Bronchial epithelial cell (primary cell): ENCODE measurements at regions not wholly inside any gene's neighbourhood (a gene's known extent, or its start where the extent isn't known, plus 50 kb on each side); places are given as distances from the start of the nearest gene placed in this dataset.

Experiments
- DNase-seq: peaks from one replicate; pipeline ENCODE4 v3.0.0-alpha.2; 2010; ENCODE audit warnings: low read depth
- FAIRE-seq: peaks from 2 replicates; lab custom pipeline; 2011; peaks lifted over from hg19 to GRCh38; lab: Jason Lieb, UNC
- H3K27me3 ChIP-seq: 2 replicates; pipeline ENCODE4 v1.5.1; 2011; ENCODE audit warnings: low read length; ENCODE audit not compliant: control insufficient read depth, insufficient read depth
- H3K36me3 ChIP-seq: 2 replicates; pipeline ENCODE4 v1.5.1; 2011; ENCODE audit warnings: low read length; ENCODE audit not compliant: control insufficient read depth, insufficient read depth
- H3K4me3 ChIP-seq: 2 replicates; pipeline ENCODE4 v1.5.1; 2011; ENCODE audit warnings: mild to moderate bottlenecking, low read depth, low read length, control low read depth
- CTCF ChIP-seq: IDR thresholded peaks from 2 replicates; pipeline ENCODE4 v1.5.1; 2011; ENCODE audit warnings: mild to moderate bottlenecking, moderate library complexity, low read length, control low read depth, inconsistent platforms; ENCODE audit not compliant: insufficient read depth, severe bottlenecking

GRCh38 chr12:118526255-118527095 is 150.1 kb downstream of the SUDS3 start:
- no peaks in the 10 kb centered on the region for H3K36me3 ChIP-seq
- no peaks in the 10 kb centered on the region for H3K27me3 ChIP-seq
- DNase-seq = no peak
- FAIRE-seq = peak; percentile 58
- TF ChIP-seq CTCF = no peak
- H3K4me3 ChIP-seq = no peak overlapping the region

- TF ChIP-seq CTCF = no peak
- Histone ChIP-seq H3K36me3 (no peaks in the 10 kb centered on the region), H3K4me3 (no peak overlapping the region), H3K27me3 (no peaks in the 10 kb centered on the region)
- no peak for FAIRE-seq
- no peak for DNase-seq
These were observed 151.0 kb downstream of the SUDS3 start for GRCh38 chr12:118527310-118527709.

GRCh38 chr12:118528625-118529024 is 152.3 kb downstream of the SUDS3 start:
- Histone ChIP-seq H3K4me3 (no peak overlapping the region), H3K36me3 (no peaks in the 10 kb centered on the region), H3K27me3 (no peaks in the 10 kb centered on the region)
- DNase-seq (no peak), FAIRE-seq (no peak)
- TF ChIP-seq CTCF = no peak

- FAIRE-seq (no peak), DNase-seq (no peak)
- H3K27me3 ChIP-seq = no peaks in the 10 kb centered on the region
- no peak overlapping the region for H3K4me3 ChIP-seq
- TF ChIP-seq CTCF = no peak
- no peaks in the 10 kb centered on the region for H3K36me3 ChIP-seq
These were observed 157.6 kb downstream of the SUDS3 start for GRCh38 chr12:118534003-118534402.

GRCh38 chr12:118536306-118536906 is 160.1 kb downstream of the SUDS3 start:
- peak; percentile 32 for FAIRE-seq
- no peak for TF ChIP-seq CTCF
- H3K4me3 ChIP-seq = no peak overlapping the region
- no peak for DNase-seq
- H3K36me3 ChIP-seq = no peaks in the 10 kb centered on the region
- no peaks in the 10 kb centered on the region for H3K27me3 ChIP-seq
